HL-60/S4 (cell line): ENCODE measurements at regions not wholly inside any gene's neighbourhood (a gene's known extent, or its start where the extent isn't known, plus 50 kb on each side); places are given as distances from the start of the nearest gene placed in this dataset.
"Not testable (repeated sequence)": the region's sequence is repeated elsewhere in the genome, so short reads cannot be mapped to it uniquely, and the experiment has no call there.

ENCODE experiments used
- in situ Hi-C: fragments of 300-500 bp; cut with MboI; formaldehyde crosslinking; loops from 2 replicates; pipeline ENCODE4 v1.14.3; 2022; ENCODE audit warnings: low sequenced_read_pairs

DNA sequence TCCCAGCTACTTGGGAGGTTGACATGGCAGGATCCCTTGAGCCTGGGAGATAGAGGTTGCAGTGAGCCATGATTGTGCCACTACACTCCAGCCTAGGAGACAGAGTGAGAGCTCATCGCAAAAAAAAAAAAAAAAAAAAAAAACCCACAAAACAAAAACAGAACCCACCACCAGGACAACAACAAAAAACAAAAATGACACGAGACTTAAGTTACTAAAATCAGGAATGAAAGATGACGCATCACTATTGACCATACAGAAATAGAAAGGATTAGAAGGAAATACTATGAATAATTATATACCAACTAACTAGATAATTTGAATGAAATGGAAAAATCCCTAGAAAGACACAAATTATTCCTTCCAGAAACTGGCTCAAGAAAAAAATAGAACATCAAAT, 432.4 kb upstream of the PMFBP1 start:
- in situ Hi-C loops, result no loop called here

DNA sequence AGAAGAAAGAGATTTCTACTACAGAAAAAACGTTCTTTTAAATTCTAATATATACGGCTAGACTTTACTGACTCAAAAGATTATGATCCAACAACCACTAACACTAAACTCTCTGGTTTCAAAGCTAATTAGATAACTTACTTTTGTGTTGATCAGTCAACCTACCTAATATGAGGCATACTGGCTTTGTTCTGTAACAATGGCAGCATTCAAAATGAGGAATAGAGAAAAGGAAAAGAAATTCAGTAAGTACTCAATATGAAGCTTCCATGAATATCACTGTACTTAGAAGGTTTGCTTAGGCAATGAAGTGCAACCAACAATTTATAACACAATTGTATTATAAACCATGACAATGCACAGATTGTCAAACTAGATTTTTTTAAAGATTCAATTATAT, 430.5 kb upstream of the PMFBP1 start:
- in situ Hi-C loops, result no loop called here

DNA sequence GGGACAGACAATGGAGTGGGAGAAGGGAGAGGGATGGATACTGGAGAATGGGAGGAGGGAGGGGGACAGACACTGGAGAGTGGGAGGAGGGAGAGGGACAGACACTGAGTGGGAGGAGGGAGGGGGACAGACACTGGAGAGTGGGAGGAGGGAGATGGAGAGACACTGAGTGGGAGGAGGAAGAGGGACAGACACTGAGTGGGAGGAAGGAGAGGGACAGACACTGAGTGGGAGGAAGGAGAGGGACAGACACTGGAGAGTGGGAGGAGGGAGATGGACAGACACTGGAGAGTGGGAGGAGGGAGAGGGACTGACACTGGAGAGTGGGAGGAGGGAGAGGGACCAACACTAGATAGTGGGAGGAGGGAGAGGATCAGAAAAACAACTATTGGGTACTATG, 426.7 kb upstream of the PMFBP1 start:
- in situ Hi-C loops, result no loop called here

DNA sequence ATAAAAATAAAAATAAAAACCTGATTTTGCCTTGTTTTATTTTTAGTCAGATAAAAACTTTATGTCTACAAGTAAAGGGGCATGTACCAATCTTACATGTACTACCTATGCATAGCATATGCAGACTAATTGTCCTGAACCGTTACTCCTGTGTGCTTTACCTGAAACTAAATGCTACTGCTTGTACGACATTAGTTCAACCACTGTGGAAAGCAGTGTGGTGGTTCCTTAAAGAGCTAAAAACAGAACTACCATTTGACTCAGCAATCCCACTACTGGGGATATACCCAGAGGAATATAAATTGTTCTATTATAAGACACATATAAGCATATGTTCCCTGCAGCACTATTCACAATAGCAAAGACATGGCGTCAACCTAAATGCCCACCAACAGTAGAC, 426.0 kb upstream of the PMFBP1 start:
- in situ Hi-C loops, result no loop called here

DNA sequence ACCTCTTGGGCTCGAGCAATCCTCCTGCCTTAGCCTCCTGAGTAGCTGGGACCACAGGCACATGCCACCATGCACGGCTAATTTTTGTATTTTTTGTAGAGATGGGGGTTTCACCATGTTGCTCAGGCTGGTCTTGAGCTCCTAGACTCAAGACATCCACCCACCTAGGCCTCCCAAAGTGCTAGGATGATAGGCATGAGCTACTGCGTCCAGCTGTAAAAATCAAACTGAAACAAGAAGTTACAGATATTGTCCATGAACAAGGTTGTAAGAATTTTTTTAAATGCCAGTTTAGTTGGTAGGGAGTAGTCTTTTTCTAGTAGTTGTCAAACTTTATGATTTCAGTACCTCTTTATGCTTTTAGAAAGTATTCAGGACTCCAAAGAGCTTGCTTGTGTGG, 424.4 kb upstream of the PMFBP1 start:
- in situ Hi-C loops, result no loop called here

DNA sequence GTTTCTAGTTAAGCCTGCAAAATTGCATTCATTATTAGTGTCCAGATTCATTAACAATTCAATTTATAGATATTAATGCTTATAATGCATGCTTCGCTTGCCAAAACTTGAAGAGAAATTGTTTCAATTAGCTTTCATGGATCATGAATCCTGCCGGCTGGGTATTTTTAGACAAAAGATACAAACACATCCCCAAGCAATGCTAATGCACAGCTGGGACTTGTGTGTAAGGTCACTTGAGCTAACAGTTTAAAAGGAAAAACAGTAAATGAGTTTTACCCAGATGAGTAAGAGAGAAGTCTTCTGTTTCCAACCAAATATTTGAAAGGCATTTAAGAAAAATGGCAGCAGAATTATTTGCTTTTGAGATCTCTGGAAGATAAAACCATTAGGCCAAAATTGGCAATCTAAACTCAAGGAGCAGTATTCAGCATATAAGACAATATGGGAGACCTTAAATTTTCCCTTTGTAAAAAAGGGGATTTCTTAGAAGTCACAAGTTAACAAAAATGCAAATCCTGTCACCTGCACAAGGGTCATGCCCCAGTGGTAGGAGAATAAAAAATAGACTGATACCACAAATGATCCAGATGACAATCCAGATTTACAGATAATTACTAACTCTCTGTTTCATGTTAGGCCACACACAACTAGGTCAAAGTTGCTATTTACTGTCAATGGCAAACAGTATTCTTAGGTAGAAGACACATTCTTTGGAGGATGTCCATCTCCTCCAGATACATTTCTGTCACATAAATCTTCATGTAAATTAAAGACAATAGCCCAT, 418.4 kb upstream of the PMFBP1 start:
- in situ Hi-C loops, result no loop called here

DNA sequence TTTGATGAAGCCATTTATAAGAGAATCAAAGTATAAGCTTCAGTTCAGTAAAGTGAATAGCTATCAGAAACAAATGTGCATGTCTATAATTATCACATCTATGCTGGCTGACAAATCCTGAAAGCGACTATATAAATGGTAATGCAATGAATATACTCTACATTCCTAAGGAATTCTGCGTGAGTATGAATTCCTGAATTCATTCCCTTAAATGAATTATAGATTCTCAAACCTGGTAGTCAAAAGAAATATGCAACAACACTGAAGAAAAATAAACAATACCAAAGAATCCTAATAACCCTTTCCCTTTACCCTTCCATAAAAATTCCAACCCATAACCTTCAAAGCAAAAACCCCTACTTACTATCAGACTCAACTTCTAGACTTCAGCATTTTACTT, 416.6 kb upstream of the PMFBP1 start:
- in situ Hi-C loops, result no loop called here

DNA sequence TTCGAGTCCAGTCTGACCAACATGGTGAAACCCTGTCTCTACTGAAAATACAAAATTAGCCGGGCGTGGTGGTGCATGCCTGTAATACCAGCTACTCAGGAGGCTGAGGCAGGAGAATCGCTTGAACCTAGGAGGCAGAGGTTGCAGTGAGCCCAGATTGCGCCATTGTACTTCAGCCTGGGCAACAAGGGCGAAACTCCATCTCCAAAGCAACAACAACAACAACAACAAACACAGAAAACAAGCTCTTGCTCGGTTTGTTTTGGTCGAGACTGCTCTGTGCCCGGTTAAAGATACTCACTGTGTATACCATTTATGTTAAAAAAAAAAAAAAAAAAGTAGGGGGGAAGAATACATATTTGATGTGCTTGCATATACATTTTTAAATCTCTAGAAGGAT, 406.1 kb upstream of the PMFBP1 start:
- in situ Hi-C loops, result not testable (repeated sequence)

DNA sequence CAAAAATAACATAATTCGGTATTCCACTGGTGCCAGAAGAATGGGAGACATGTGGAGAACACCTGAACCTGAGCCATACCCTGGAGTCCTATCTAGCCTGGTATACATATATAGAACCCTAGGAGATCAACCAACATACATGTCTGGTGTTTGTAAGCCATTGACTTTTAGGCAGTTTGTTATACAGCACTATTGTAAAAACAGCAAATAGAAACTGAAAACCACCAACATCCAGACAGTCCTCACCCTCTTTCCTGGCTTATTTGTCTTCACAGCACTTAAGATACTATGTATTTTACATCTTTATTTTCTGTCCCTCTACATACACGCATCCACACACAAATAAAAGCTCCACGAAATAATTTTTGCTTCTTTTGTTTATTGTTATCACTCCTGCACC, 404.2 kb upstream of the PMFBP1 start:
- in situ Hi-C loops, result no loop called here

DNA sequence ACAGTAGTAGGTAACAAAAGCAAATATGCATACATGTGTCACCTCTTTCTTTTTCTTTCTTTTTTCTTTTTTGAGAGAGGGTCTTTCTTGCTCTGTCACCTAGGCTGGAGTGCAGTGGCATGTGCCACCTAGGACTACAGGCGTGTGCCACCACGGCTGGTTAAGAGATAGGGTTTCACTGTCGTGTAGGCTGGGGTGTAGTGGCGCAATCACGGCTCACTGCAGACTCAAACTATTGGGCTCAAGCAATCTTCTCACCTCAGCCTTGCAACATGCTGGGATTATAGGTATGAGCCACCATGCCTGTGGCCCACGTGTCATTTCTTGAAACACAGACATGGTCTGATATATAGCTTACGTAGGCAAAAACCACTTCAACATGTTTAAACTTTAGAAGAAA, 397.7 kb upstream of the PMFBP1 start:
- in situ Hi-C loops, result no loop called here

DNA sequence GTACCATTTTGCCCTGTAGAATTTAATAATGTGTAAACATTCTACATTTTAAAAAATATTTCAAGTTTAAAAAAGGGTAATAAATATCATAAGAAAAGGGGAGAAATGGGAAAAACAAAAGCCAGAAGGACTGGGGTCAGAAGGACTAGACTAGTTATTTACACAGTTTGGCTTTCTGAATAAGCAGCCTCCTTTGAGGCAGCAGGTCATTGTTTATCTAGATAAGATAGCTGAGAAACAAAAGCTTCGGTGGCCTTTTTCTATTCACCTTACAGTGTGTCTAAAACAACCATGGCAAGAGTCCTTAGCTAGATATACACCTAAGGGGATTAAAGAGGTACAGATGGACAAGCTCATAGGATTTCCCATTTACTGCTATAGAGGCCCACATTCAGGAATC, 396.5 kb upstream of the PMFBP1 start:
- in situ Hi-C loops, result no loop called here

DNA sequence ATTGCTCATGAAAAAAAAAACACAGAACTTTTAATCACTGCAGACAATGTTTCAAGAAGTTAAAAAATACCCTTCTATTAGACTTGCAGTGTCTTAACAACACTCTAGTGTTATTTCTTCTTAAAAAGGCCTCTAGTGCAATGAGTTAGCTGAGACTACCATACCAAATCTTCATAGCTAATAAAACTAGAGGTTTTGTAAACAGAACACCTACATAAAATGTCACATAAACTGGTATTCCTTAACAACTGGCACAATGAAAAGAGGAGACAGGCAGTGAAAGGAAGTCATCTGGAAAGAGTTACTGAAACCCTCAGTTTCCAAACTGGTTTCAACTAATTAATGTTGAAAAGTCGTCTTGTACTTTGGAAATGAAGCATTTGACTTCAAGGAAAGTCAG, 394.2 kb upstream of the PMFBP1 start:
- in situ Hi-C loops, result no loop called here

DNA sequence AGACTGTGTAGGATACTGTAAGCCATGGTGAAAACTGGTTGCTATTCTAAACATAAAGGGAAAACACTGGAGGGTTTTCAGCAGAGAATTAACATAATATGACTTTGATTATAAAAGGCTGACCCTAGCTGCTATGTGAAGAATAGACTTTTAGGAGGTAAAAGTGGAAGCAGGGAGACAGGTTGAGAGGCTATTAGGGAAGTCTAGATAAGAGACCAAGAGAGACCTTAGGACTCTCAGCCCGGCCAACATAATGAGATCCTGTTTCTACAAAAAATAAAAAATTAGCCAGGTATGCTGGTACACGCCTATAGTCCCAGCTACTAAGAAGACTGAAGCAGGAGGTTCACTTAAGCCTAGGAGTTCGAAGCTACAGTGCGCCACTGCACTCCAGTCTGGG, 393.2 kb upstream of the PMFBP1 start:
- in situ Hi-C loops, result no loop called here

DNA sequence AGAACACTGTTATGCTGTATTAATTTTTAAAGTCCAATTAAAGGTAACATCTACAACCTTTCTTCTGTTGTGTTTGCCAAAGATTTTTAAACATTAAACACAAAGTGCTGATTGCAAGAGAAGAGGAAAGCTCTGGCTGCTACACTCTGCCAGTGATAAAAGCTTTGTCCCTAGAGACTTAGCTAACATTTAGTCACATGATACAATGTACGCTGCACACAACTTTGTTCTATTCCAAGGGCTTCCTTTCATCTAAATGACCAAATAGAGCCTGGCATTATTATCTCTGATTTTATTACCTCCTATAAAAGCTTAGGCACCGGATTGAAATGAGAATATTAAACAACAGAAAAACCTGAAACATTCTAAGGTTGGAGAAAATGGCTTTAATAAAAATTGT, 388.7 kb upstream of the PMFBP1 start:
- in situ Hi-C loops, result no loop called here

DNA sequence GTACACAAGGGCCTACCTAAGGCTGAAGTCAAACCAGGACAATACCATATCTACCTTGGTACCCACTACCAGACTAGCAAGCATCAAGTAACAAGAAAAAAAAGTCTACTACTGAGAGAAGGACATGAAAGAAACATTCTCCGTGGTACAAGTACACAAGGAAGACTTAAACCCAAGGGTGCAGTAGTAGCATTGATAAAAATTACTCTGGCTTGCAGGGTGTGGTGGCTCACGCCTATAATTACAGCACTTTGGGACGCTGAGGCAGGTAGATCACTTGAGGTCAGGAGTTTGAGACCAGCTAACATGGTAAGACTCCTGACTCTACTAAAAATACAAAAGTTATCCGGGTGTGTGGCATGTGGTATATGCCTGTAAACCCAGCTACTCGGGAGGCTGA, 386.5 kb upstream of the PMFBP1 start:
- in situ Hi-C loops, result no loop called here

DNA sequence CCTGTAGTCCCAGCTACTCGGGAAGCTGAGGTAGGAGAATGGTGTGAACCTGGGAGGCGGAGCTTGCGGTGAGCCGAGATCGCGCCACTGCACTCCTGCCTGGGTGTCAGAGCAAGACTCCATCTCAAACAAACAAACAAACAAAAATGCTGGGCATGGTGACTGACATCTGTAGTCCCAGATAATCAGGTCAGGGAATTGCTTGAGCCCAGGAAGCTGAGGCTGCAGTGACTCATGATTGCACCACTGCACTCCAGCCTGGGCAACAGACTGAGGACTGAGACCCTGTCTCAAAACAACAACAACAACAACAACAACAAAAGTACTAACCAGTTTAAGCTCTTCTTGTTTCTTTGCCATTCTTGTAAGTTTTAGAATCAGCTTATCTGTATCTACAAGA, 383.0 kb upstream of the PMFBP1 start:
- in situ Hi-C loops, result no loop called here

DNA sequence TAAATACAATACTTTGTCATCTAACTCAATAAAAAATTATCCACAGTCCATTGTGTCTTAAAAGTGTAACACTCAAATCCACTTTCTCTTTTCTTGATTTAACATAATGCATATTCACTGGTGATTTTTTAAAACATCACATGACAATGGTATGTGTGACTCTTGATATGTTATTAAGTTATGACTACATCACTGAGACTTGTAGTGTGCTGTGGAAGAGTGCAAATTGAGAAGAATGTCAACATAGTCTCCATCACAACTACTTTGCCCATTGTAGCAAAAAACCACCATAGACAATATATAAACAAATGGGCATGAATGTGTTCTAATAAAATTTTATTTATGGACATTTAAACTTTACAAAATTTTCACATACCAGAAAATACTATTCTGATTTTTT, 380.7 kb upstream of the PMFBP1 start:
- in situ Hi-C loops, result no loop called here

DNA sequence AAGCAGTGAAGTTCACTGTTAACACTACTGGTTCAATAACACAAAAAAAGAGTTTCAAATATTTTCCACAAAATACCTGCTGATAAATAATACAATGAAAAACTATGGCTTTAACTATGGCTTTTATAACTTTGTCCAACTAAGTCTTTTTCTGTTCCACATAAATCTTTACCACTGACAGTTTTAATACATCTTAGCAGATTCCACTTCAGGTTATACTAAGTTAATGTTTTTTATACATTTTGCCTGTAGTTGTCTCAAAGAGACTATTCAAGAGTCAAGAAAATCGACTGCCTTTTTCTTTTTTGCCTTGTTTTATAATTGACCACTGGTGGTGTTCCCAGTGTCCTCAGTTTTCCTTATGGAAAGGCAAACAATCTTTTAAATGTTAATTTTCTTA, 379.7 kb upstream of the PMFBP1 start:
- in situ Hi-C loops, result no loop called here

DNA sequence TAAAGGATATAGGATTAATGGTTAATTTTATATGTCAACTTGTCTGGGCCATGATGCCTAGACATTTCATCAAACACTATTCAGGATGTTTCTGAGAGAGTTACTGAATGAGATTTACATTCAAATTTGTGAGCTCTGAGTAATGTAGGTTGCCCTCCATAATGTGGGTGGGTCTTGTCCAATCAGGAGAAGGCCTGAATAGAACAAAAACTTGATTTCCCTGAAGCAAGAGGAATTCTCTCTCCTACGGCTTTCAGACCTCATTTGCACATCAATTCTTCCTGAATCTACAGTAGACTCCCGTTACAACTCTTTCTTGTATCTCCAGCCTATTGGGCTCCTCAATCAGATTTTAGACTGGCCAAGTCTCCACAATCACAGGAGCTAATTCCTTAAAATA, 377.9 kb upstream of the PMFBP1 start:
- in situ Hi-C loops, result no loop called here

DNA sequence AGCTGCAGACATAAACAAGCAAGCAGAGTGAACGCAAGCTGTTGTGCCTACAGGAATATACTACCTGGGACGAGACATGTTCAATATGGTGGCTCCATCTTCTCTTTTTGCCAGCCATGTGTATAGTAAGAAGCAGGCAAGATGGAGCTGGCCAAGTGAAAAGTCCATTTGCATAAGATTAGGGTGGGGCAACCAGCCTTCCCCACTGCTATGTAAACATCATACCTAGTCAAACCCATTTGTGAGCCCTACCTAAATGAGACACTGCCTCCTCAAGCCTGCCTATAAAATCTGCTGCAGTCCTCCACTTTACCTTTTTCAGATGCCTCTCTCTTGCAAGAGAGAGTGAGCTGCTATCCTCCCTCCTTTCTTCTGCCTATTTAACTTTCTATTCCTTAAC, 370.1 kb upstream of the PMFBP1 start:
- in situ Hi-C loops, result no loop called here

DNA sequence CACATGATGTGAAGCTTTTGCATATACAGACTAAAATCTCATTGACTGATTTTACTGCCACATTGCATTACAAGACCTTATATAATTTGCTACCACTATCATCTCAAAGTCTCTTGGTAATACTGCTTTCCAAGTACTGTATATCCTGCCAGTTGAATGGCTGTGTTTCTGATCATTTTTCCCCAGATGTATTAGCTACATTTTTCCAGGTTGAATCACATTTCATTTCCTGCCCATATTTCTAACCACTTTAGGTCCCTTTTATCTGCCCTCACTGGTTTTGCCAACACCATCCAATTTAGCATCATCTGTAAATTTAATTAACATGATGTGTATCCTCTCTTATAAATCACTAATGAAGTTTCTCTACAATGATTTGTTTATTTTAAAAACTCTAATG, 365.7 kb upstream of the PMFBP1 start:
- in situ Hi-C loops, result no loop called here

DNA sequence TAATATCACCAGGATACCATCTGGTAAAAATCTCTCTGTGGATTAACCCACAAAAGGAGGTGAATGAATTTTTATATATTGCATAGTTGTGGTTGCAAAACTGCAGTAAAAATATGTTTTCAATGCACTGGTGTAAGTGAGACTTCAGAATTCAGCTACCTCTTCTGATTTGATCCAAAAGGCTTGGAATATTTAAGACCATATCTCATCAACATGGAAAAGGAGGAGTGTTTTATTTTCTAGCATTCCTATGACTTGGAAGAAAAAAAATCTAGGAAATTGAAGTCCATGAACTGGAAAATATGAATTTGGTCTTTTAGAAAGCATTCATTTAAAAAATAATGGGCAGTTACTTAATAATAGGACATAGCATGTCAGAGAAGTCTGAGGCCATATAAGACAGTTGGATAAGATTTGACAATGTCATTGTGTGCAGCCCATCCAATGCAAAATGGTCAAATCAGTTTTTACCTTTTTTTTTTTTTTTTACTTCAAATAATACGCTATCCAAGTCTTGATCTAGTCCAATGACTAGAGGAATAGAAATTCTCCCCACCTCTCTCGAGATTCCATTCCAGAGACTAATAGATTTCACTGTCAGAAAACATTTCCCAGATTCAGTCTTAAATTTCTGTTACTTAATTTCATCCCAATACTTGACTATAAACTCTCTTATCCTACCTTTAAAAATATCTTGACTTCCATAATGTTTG, 364.9 kb upstream of the PMFBP1 start:
- in situ Hi-C loops, result no loop called here

DNA sequence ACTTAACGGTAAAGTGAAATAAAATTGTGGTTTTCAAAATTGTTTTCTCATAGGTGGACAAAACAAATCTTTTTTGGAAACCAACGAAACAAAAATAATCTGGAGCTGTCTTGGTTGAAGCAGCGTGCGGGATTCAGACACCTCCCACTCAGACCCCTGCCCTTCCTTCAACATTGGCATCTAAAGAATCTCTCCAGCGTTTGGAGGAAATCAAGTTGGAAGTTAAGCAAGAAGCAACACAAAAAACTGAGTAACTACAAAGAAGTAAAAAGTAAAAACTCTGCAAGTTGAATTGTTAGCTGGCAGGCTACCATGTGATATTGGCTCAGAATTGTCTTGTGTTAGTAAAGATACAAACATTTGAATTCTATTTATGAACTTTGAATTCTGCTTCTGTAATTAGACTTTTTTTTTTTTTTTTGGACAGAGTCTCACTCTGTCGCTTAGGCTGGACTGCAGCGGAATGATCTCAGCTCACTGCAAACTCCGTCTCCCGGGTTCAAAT, 361.0 kb upstream of the PMFBP1 start:
- in situ Hi-C loops, result no loop called here
